ENCODE measurements at regions not wholly inside any gene's neighbourhood (a gene's known extent, or its start where the extent isn't known, plus 50 kb on each side); places are given as distances from the start of the nearest gene placed in this dataset.
"Not testable (repeated sequence)": the region's sequence is repeated elsewhere in the genome, so short reads cannot be mapped to it uniquely, and the experiment has no call there.

DNA sequence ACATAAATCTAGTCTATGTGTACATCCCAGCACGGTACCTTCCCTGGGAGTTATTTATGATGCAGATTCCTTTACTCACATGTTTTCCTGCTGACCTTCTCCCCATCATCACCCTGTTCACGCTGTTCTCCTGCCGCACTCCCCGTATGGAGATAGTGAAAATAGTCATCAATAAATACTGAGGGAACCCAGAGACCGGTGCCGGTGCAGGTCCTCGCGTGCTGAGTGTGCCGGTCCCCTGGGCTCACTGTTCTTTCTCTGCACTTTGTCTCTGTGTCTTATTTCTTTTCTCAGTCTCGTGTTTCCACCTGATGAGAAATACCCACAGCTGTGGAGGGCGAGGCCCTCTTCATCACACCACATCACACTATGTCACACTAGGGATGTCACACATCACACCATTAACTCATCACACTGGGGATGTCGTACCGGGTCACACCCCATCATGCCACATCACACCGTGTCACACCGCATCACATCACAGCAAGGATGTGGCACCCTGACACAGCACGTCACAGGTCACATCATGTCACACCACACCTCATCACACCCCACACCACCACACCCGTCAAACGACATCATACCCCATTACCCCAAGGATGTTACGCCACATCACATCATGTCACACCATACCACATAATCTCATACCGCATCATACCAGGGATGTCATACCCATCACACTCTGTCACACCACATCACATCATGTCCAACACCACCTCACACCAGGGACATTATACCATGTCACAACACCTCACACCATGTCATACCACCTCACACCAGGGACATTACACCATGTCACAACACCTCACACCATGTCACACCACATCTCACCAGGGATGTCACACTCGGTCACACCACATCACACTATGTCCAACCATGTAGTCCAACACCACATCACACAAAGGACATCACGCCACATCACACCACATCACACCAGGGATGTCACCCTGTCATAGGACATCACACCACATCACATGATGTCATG is 207.0 kb downstream of the TMEM121 start:
- H3K36me3 ChIP-seq (ENCODE audit: control insufficient read depth, low read length): peaks cover 5% of the 10 kb centered on the region; the same call in 1 of the 2 replicates
- no peaks in the 10 kb centered on the region for H3K27me3 ChIP-seq (ENCODE audit: control insufficient read depth, low read length)
- no peaks in the 10 kb centered on the region for H3K9me2 ChIP-seq (replicated peaks; ENCODE audit: control insufficient read depth, low read length)
- no peak overlapping the region for H3K27ac ChIP-seq (ENCODE audit: low read depth, low read length)
- H3K79me2 ChIP-seq (ENCODE audit: control insufficient read depth, low read length): no peaks in the 10 kb centered on the region
- no peaks in the 10 kb centered on the region for H3K9me3 ChIP-seq (ENCODE audit: control insufficient read depth, insufficient read depth, low read length)
- H4K20me1 ChIP-seq (ENCODE audit: control insufficient read depth, insufficient read depth, low read depth, low read length): no peaks in the 10 kb centered on the region
- H3F3A ChIP-seq (ENCODE audit: control insufficient read depth, insufficient read depth): no peaks in the 10 kb centered on the region
- H3K4me1 ChIP-seq (ENCODE audit: control insufficient read depth, low read length): no peaks in the 10 kb centered on the region
- no peak overlapping the region for H3K4me3 ChIP-seq (ENCODE audit: low read length)
- no peak overlapping the region for H3K4me2 ChIP-seq (ENCODE audit: low read length)
- TF ChIP-seq, protein P1, sequence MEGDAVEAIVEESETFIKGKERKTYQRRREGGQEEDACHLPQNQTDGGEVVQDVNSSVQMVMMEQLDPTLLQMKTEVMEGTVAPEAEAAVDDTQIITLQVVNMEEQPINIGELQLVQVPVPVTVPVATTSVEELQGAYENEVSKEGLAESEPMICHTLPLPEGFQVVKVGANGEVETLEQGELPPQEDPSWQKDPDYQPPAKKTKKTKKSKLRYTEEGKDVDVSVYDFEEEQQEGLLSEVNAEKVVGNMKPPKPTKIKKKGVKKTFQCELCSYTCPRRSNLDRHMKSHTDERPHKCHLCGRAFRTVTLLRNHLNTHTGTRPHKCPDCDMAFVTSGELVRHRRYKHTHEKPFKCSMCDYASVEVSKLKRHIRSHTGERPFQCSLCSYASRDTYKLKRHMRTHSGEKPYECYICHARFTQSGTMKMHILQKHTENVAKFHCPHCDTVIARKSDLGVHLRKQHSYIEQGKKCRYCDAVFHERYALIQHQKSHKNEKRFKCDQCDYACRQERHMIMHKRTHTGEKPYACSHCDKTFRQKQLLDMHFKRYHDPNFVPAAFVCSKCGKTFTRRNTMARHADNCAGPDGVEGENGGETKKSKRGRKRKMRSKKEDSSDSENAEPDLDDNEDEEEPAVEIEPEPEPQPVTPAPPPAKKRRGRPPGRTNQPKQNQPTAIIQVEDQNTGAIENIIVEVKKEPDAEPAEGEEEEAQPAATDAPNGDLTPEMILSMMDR (IDR thresholded peaks at IDR 0.05; ENCODE audit: low read depth, low read length, poor library complexity, severe bottlenecking): no peak
- no peak for TF ChIP-seq EZH2phosphoT487 (IDR thresholded peaks at IDR 0.05; ENCODE audit: borderline replicate concordance, low read length)

DNA sequence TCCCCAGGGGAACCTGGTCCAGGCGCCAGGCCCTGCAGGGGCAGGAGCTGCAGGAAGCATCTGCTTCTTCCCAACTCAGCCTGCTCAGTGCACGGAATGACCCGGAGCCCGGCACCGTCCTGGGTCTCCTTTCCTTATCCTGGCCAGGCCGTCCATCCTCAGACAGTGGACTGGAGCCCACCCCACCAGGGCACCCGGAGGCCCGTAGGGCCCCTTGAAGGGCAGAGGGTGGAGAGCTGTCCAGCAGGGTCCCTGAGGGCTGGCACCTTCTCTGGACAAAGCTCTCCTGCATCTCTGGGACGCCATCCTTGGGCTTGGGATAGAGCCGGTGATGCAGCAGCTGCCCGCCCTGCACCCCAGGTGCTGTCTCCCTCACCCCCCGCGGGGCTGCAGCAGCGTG is 207.9 kb downstream of the TMEM121 start:
- not testable (repeated sequence) for H3K4me1 ChIP-seq (ENCODE audit: control insufficient read depth, low read length); H3K27ac ChIP-seq (ENCODE audit: low read depth, low read length); H3K4me2 ChIP-seq (ENCODE audit: low read length); H3K27me3 ChIP-seq (ENCODE audit: control insufficient read depth, low read length); H3F3A ChIP-seq (ENCODE audit: control insufficient read depth, insufficient read depth); H4K20me1 ChIP-seq (ENCODE audit: control insufficient read depth, insufficient read depth, low read depth, low read length); H3K9me2 ChIP-seq (replicated peaks; ENCODE audit: control insufficient read depth, low read length); H3K36me3 ChIP-seq (ENCODE audit: control insufficient read depth, low read length); H3K9me3 ChIP-seq (ENCODE audit: control insufficient read depth, insufficient read depth, low read length); H3K4me3 ChIP-seq (ENCODE audit: low read length); H3K79me2 ChIP-seq (ENCODE audit: control insufficient read depth, low read length)

DNA sequence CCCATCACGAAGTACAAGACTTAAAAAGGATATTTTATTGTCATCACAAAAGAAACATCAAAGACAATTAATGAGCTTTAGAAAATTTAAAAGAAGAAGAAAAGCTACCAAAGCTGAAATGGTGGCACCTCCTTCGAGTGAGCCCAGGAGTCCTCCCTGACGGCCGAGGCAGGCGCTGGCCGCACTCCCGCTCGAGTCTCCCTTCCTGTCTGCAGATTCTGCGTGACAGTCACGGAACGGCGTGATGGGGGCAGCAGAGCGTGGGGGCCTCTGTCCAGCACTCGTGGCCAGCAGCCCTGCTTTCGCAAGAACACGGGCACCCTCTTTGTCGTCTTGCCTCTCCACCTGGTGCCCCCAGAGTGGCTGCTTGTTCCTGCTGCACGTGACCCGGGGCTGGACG is 209.9 kb downstream of the TMEM121 start:
- not testable (repeated sequence) for H3K79me2 ChIP-seq (ENCODE audit: control insufficient read depth, low read length); H3K9me2 ChIP-seq (replicated peaks; ENCODE audit: control insufficient read depth, low read length); H3K4me1 ChIP-seq (ENCODE audit: control insufficient read depth, low read length); H3F3A ChIP-seq (ENCODE audit: control insufficient read depth, insufficient read depth); H3K9me3 ChIP-seq (ENCODE audit: control insufficient read depth, insufficient read depth, low read length); H3K4me3 ChIP-seq (ENCODE audit: low read length); H4K20me1 ChIP-seq (ENCODE audit: control insufficient read depth, insufficient read depth, low read depth, low read length); H3K27ac ChIP-seq (ENCODE audit: low read depth, low read length); H3K4me2 ChIP-seq (ENCODE audit: low read length); H3K27me3 ChIP-seq (ENCODE audit: control insufficient read depth, low read length)
- H3K36me3 ChIP-seq (ENCODE audit: control insufficient read depth, low read length): peaks cover 11% of the 10 kb centered on the region; the same call in 1 of the 2 replicates

DNA sequence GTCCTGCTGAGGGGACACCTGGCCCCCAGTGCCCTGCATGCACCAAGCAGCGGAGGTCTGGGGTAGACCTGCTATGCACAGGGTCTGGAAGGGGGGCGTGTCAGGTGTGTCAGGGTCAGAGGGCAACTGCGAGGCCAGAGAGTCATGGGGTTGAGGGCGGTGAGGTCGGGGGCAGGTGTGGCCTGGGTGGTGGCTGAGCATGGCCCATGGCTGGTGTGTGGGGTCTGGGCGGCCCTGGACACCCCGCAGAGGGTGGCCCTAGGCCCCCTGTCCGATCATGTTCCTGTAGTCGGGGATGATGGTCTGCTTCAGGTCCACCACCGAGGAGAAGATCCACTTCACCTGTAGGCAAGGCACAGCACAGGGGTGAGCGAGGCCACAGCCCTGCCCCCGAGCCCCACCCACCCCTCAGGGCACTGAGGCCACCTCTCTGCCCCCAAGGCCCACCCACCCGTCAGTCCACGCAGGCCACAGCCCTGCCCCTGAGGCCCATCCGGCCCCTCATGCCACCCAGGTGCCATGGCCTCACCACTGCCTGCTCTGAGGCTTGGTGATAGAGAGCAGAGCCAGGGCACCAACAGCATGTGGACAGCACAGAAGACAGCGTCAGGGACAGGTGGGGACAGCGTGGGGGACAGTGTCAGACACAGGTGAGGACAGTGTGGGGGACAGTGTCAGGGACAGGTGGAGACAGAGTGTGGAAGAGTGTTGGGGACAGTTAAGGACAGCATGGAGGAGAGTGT is 211.3 kb downstream of the TMEM121 start:
- no peaks in the 10 kb centered on the region for H4K20me1 ChIP-seq (ENCODE audit: control insufficient read depth, insufficient read depth, low read depth, low read length)
- no peaks in the 10 kb centered on the region for H3K9me3 ChIP-seq (ENCODE audit: control insufficient read depth, insufficient read depth, low read length)
- no peaks in the 10 kb centered on the region for H3K4me1 ChIP-seq (ENCODE audit: control insufficient read depth, low read length)
- H3K9me2 ChIP-seq (replicated peaks; ENCODE audit: control insufficient read depth, low read length): no peaks in the 10 kb centered on the region
- no peaks in the 10 kb centered on the region for H3K79me2 ChIP-seq (ENCODE audit: control insufficient read depth, low read length)
- peaks cover 11% of the 10 kb centered on the region; the same call in 1 of the 2 replicates for H3K36me3 ChIP-seq (ENCODE audit: control insufficient read depth, low read length)
- no peak overlapping the region for H3K4me2 ChIP-seq (ENCODE audit: low read length)
- no peak overlapping the region for H3K27ac ChIP-seq (ENCODE audit: low read depth, low read length)
- no peaks in the 10 kb centered on the region for H3K27me3 ChIP-seq (ENCODE audit: control insufficient read depth, low read length)
- TF ChIP-seq, protein P1 (IDR thresholded peaks at IDR 0.05; ENCODE audit: low read depth, low read length, poor library complexity, severe bottlenecking): no peak
- TF ChIP-seq EZH2phosphoT487 (IDR thresholded peaks at IDR 0.05; ENCODE audit: borderline replicate concordance, low read length): no peak
- H3F3A ChIP-seq (ENCODE audit: control insufficient read depth, insufficient read depth): no peaks in the 10 kb centered on the region
- H3K4me3 ChIP-seq (ENCODE audit: low read length): no peak overlapping the region

All from DOHH2 (cell line).